ENCODE measurements at regions not wholly inside any gene's neighbourhood (a gene's known extent, or its start where the extent isn't known, plus 50 kb on each side); places are given as distances from the start of the nearest gene placed in this dataset.

DNA sequence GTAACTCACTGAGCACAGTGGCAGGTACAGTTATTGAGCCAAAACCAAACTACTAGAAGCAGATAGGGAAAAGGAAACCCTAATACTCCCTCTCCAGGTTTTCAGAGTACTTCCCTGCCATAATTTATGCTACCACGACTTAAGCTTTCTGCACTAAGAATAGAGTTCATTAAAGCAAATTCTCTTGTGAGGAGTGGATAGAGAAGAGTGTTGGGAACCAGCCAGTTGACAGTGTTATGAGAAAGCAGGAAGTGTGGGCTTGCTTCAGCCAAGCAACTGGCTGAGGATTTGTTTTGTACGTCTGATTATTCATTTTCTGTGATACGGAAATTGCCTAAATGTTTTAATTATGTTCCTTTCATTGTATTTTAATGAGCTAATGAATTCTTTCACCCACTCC, 280.5 kb downstream of the KIF20B start:
- no peak for TF ChIP-seq EZH2phosphoT487 (IDR thresholded peaks at IDR 0.05; ENCODE audit: low read length)
- TF ChIP-seq EZH2 (optimal IDR thresholded peaks at IDR 0.05; ENCODE audit: low read depth, low read length), result no peak

Measured in MM.1S (cell line).